HepG2 (cell line): ENCODE measurements at regions not wholly inside any gene's neighbourhood (a gene's known extent, or its start where the extent isn't known, plus 50 kb on each side); places are given as distances from the start of the nearest gene placed in this dataset.

Experiments used
- CHD2 ChIP-seq: IDR thresholded peaks from 2 replicates; pipeline ENCODE4 v1.6.1; 2011; ENCODE audit warnings: low read depth, low read length, improper control_type of control experiment
- CTCF ChIP-seq: sonication (generic); formaldehyde crosslinking; IDR thresholded peaks from 2 replicates; pipeline ENCODE4 v1.5.0; 2020; ENCODE audit warnings: mild to moderate bottlenecking, missing genetic modification reagents, moderate library complexity
- FOXO4 ChIP-seq: sonication (generic); formaldehyde crosslinking; conservative IDR thresholded peaks from 2 replicates; pipeline ENCODE4 v1.8.1; 2023; ENCODE audit warnings: missing genetic modification reagents
- FUBP1 ChIP-seq: sonication (generic); formaldehyde crosslinking; IDR thresholded peaks from 2 replicates; pipeline ENCODE4 v1.5.1; 2020; ENCODE audit warnings: missing genetic modification reagents, mild to moderate bottlenecking, borderline replicate concordance
- HES4 ChIP-seq: sonication (generic); formaldehyde crosslinking; IDR thresholded peaks from 2 replicates; pipeline ENCODE4 v1.9.0; 2021; ENCODE audit warnings: mild to moderate bottlenecking, missing genetic modification reagents, borderline replicate concordance
- KAT8 ChIP-seq: IDR thresholded peaks from 2 replicates; pipeline ENCODE4 v1.6.1; 2016; ENCODE audit warnings: missing genetic modification reagents, missing compliant biosample characterization
- PTBP1 ChIP-seq: fragments of 200-400 bp; formaldehyde crosslinking; IDR thresholded peaks from 2 replicates; pipeline ENCODE4 v1.6.1; 2018; ENCODE audit warnings: low read length, low read depth; ENCODE audit not compliant: poor library complexity, severe bottlenecking
- SP4 ChIP-seq: sonication (generic); formaldehyde crosslinking; IDR thresholded peaks from 2 replicates; pipeline ENCODE4 v1.8.1; 2023; ENCODE audit warnings: mild to moderate bottlenecking, missing genetic modification reagents
- THAP9 ChIP-seq: sonication (generic); formaldehyde crosslinking; IDR thresholded peaks from 2 replicates; pipeline ENCODE4; 2020; ENCODE audit warnings: missing genetic modification reagents, mild to moderate bottlenecking, borderline replicate concordance
- ZBTB26 ChIP-seq: IDR thresholded peaks from 2 replicates; pipeline ENCODE4 v1.6.1; 2016; ENCODE audit warnings: missing compliant biosample characterization, missing genetic modification reagents, borderline replicate concordance

GRCh38 chr15:69921626-69922619 lies 175.8 kb downstream of the TLE3 start:
- no peak for TF ChIP-seq FUBP1 (CRISPR knock-in tag)
- TF ChIP-seq CHD2: no peak
- TF ChIP-seq PTBP1: no peak
- TF ChIP-seq ZBTB26 (CRISPR knock-in tag): no peak
- TF ChIP-seq KAT8: no peak
- no peak for TF ChIP-seq CTCF (CRISPR knock-in tag)
- TF ChIP-seq FOXO4: no peak
- no peak for TF ChIP-seq SP4 (CRISPR knock-in tag)
- TF ChIP-seq THAP9 (CRISPR knock-in tag): no peak
- no peak for TF ChIP-seq HES4 (CRISPR knock-in tag)
